ENCODE measurements at regions not wholly inside any gene's neighbourhood (a gene's known extent, or its start where the extent isn't known, plus 50 kb on each side); places are given as distances from the start of the nearest gene placed in this dataset.

DNA sequence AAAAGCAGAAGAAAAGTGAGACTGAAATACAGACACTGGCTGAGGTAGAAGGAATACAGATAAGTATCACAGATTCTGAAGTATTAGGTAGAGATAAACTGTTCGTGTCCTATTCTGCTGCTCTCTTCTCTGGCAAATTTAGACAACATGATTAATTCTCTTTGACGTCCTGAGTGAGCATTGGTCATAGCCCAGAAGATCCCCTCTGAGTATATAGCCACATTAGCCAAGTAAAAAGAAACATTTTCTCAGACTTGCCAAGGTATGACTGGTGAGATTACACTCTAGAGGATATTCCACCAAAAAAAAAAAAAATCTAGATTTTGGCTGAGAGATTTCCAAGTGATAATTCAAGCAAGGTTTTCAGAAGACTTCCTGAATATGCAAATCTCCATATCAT lies 111.4 kb upstream of the ALCAM start:
- SMC1A ChIA-PET (ENCODE audit: uncharacterized antibody, unreplicated experiment), result interaction anchor here (0.7 kb wide), 1 partner anchor 368 kb away, joined by 3 read pairs; no protein-coding TSS in a partner anchor
- no peak for FAIRE-seq

DNA sequence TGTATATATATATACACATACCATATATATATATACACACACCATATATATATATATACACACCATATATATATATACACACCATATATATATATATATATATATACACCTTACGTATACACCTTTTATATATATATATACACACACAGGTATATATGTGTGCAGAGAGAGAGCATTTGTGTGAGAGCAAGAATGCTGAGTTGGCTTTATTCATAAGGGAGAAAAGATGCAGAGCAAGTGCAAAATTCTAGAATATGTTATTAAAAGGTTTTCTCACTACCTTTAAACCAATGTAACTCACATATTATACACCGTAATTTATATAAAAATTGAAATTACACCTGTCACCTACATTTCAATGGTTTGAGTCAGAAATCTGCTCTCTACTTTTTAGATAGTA lies 107.2 kb upstream of the ALCAM start:
- BruUV-seq (replicated peaks), result no TSS peak
- no peaks in the 10 kb centered on the region for H3K4me1 ChIP-seq (ENCODE audit: control insufficient read depth, insufficient read depth, low read length)
- H3K4me3 ChIP-seq, result no peak overlapping the region
- no peaks in the 10 kb centered on the region for H3K79me2 ChIP-seq (ENCODE audit: control insufficient read depth, insufficient read depth, low read length)
- SMC1A ChIA-PET (ENCODE audit: uncharacterized antibody, unreplicated experiment), result no interaction called here
- intact Hi-C loops (cut with micrococcal nuclease; ENCODE audit: unreplicated experiment), result no loop called here
- H3K9ac ChIP-seq (ENCODE audit: control insufficient read depth, insufficient read depth, low read length), result no peak overlapping the region
- no peaks in the 10 kb centered on the region for H3K9me3 ChIP-seq (replicated peaks; ENCODE audit: control insufficient read depth, insufficient read depth, low read length)
- H3K4me2 ChIP-seq (ENCODE audit: control insufficient read depth, insufficient read depth), result no peak overlapping the region
- CTCF ChIA-PET, result no interaction called here
- no peak for ATAC-seq
- no peaks in the 10 kb centered on the region for H3K27me3 ChIP-seq (replicated peaks in 1 of 2; ENCODE audit: control insufficient read depth in 2 of 2, insufficient read depth in 2 of 2, low read length in 1 of 2)
- H3K27ac ChIP-seq (ENCODE audit: control insufficient read depth, insufficient read depth), result no peak overlapping the region
- 39% methylated on average over 2 of the region's 2 CpGs for WGBS (ENCODE audit: insufficient coverage, insufficient replicate concordance, low lambda C conversion rate, missing lambda C conversion rate)
- H2AFZ ChIP-seq (ENCODE audit: control insufficient read depth, low read depth, low read length), result no peak overlapping the region
- H4K20me1 ChIP-seq (ENCODE audit: control insufficient read depth, insufficient read depth), result no peaks in the 10 kb centered on the region
- DNase-seq (ENCODE audit: low read depth, low spot score), result no peak
- FAIRE-seq, result no peak
- RAD21 ChIA-PET (ENCODE audit: unreplicated experiment), result no interaction called here
- POLR2A ChIA-PET, result no interaction called here
- in situ Hi-C loops (cut with MboI), result no loop called here
- H3K36me3 ChIP-seq (ENCODE audit: control insufficient read depth in 2 of 2, insufficient read depth in 2 of 2, low read length in 1 of 2), result no peaks in the 10 kb centered on the region
- TF ChIP-seq FOS (IDR thresholded peaks at IDR 0.05; ENCODE audit: borderline replicate concordance, extremely low read depth, insufficient read length) (no peak), ZBED1 (IDR thresholded peaks at IDR 0.05; ENCODE audit: borderline replicate concordance) (no peak), EP300 (IDR thresholded peaks at IDR 0.05; ENCODE audit: borderline replicate concordance in 1 of 2, control insufficient read depth in 1 of 2, low read depth in 2 of 2, low read length in 2 of 2) (no peak), SPI1 (IDR thresholded peaks at IDR 0.05; ENCODE audit: borderline replicate concordance, insufficient read depth, low read depth, low read length) (no peak), TBL1XR1 (IDR thresholded peaks at IDR 0.05; ENCODE audit: low read depth, low read length) (no peak), SMARCA5 (IDR thresholded peaks at IDR 0.05) (no peak), POLR2AphosphoS2 (IDR thresholded peaks at IDR 0.05; ENCODE audit: low read depth, low read length) (no peak), SRF (IDR thresholded peaks at IDR 0.05; ENCODE audit: low read depth in 2 of 2, low read length in 2 of 2) (no peak), NRF1 (conservative IDR thresholded peaks at IDR 0.05; ENCODE audit: low read depth, low read length) (no peak)
- TF ChIP-seq, protein P1, sequence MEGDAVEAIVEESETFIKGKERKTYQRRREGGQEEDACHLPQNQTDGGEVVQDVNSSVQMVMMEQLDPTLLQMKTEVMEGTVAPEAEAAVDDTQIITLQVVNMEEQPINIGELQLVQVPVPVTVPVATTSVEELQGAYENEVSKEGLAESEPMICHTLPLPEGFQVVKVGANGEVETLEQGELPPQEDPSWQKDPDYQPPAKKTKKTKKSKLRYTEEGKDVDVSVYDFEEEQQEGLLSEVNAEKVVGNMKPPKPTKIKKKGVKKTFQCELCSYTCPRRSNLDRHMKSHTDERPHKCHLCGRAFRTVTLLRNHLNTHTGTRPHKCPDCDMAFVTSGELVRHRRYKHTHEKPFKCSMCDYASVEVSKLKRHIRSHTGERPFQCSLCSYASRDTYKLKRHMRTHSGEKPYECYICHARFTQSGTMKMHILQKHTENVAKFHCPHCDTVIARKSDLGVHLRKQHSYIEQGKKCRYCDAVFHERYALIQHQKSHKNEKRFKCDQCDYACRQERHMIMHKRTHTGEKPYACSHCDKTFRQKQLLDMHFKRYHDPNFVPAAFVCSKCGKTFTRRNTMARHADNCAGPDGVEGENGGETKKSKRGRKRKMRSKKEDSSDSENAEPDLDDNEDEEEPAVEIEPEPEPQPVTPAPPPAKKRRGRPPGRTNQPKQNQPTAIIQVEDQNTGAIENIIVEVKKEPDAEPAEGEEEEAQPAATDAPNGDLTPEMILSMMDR (IDR thresholded peaks at IDR 0.05 in 2 of 3, conservative IDR thresholded peaks at IDR 0.05 in 1 of 3; ENCODE audit: control insufficient read depth in 2 of 3, extremely low read depth in 1 of 3, insufficient read depth in 1 of 3, low read depth in 3 of 3, low read length in 3 of 3), result no peak
- TF ChIP-seq, protein P2, sequence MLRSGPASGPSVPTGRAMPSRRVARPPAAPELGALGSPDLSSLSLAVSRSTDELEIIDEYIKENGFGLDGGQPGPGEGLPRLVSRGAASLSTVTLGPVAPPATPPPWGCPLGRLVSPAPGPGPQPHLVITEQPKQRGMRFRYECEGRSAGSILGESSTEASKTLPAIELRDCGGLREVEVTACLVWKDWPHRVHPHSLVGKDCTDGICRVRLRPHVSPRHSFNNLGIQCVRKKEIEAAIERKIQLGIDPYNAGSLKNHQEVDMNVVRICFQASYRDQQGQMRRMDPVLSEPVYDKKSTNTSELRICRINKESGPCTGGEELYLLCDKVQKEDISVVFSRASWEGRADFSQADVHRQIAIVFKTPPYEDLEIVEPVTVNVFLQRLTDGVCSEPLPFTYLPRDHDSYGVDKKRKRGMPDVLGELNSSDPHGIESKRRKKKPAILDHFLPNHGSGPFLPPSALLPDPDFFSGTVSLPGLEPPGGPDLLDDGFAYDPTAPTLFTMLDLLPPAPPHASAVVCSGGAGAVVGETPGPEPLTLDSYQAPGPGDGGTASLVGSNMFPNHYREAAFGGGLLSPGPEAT (IDR thresholded peaks at IDR 0.05; ENCODE audit: low read depth), result no peak

More for the DNA sequence above, 111.4 kb upstream of the ALCAM start:
- CTCF ChIA-PET, result no interaction called here
- Histone ChIP-seq H3K79me2 (ENCODE audit: control insufficient read depth, insufficient read depth, low read length) (no peaks in the 10 kb centered on the region), H3K4me1 (ENCODE audit: control insufficient read depth, insufficient read depth, low read length) (no peaks in the 10 kb centered on the region), H3K4me3 (no peak overlapping the region), H3K4me2 (ENCODE audit: control insufficient read depth, insufficient read depth) (no peak overlapping the region), H2AFZ (ENCODE audit: control insufficient read depth, low read depth, low read length) (no peak overlapping the region), H3K36me3 (ENCODE audit: control insufficient read depth in 2 of 2, insufficient read depth in 2 of 2, low read length in 1 of 2) (no peaks in the 10 kb centered on the region), H3K9me3 (replicated peaks; ENCODE audit: control insufficient read depth, insufficient read depth, low read length) (no peaks in the 10 kb centered on the region), H3K9ac (ENCODE audit: control insufficient read depth, insufficient read depth, low read length) (no peak overlapping the region), H4K20me1 (ENCODE audit: control insufficient read depth, insufficient read depth) (no peaks in the 10 kb centered on the region), H3K27ac (ENCODE audit: control insufficient read depth, insufficient read depth) (no peak overlapping the region), H3K27me3 (replicated peaks in 1 of 2; ENCODE audit: control insufficient read depth in 2 of 2, insufficient read depth in 2 of 2, low read length in 1 of 2) (no peaks in the 10 kb centered on the region)
- POLR2A ChIA-PET, result no interaction called here
- RAD21 ChIA-PET (ENCODE audit: unreplicated experiment), result no interaction called here
- ATAC-seq, result no peak
- TF ChIP-seq, protein P3, sequence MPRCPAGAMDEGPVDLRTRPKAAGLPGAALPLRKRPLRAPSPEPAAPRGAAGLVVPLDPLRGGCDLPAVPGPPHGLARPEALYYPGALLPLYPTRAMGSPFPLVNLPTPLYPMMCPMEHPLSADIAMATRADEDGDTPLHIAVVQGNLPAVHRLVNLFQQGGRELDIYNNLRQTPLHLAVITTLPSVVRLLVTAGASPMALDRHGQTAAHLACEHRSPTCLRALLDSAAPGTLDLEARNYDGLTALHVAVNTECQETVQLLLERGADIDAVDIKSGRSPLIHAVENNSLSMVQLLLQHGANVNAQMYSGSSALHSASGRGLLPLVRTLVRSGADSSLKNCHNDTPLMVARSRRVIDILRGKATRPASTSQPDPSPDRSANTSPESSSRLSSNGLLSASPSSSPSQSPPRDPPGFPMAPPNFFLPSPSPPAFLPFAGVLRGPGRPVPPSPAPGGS (IDR thresholded peaks at IDR 0.05; ENCODE audit: borderline replicate concordance, insufficient read depth, low read depth, low read length, poor library complexity, severe bottlenecking), result peak; percentile 34
- no peak for TF ChIP-seq RBBP5 (conservative IDR thresholded peaks at IDR 0.05)
- BruUV-seq (replicated peaks), result no TSS peak
- 35% methylated on average over 2 of the region's 2 CpGs for WGBS (ENCODE audit: insufficient coverage, insufficient replicate concordance, low lambda C conversion rate, missing lambda C conversion rate)
- no peak for DNase-seq (ENCODE audit: low read depth, low spot score)
- intact Hi-C loops (cut with micrococcal nuclease; ENCODE audit: unreplicated experiment), result no loop called here
- in situ Hi-C loops (cut with MboI), result no loop called here
